Loucy (cell line): ENCODE measurements at regions not wholly inside any gene's neighbourhood (a gene's known extent, or its start where the extent isn't known, plus 50 kb on each side); places are given as distances from the start of the nearest gene placed in this dataset.

Experiments used
- H2AFZ ChIP-seq: fragments of 200-600 bp; sonication (generic); 2 replicates; pipeline ENCODE4 v1.6.0; 2016; ENCODE audit warnings: antibody characterized with exemption, mild to moderate bottlenecking, low read length, moderate library complexity
- H3F3A ChIP-seq: fragments of 200-600 bp; 2 replicates; pipeline ENCODE4 v1.6.0; 2016; ENCODE audit warnings: antibody characterized with exemption, low read depth, mild to moderate bottlenecking
- H3K27me3 ChIP-seq: fragments of 200-600 bp; sonication (generic); 2 replicates; pipeline ENCODE4 v1.6.1; 2014; ENCODE audit warnings: low read length, mild to moderate bottlenecking; ENCODE audit not compliant: insufficient read depth, poor library complexity, severe bottlenecking
- H3K36me3 ChIP-seq: fragments of 200-600 bp; sonication (generic); 2 replicates; pipeline ENCODE4 v1.6.1; 2016; ENCODE audit warnings: low read length; ENCODE audit not compliant: insufficient read depth
- H3K4me1 ChIP-seq: fragments of 200-600 bp; sonication (generic); 2 replicates; pipeline ENCODE4 v1.5.1; 2014; ENCODE audit warnings: low read length, mild to moderate bottlenecking; ENCODE audit not compliant: insufficient read depth, poor library complexity, severe bottlenecking
- H3K4me2 ChIP-seq: fragments of 200-600 bp; sonication (generic); 2 replicates; pipeline ENCODE4 v1.6.0; 2014; ENCODE audit warnings: antibody characterized with exemption, low read length, low read depth, mild to moderate bottlenecking; ENCODE audit not compliant: poor library complexity, severe bottlenecking
- H3K4me3 ChIP-seq: fragments of 200-600 bp; sonication (generic); 2 replicates; pipeline ENCODE4 v1.5.1; 2014; ENCODE audit warnings: low read length, mild to moderate bottlenecking, mixed read lengths; ENCODE audit not compliant: poor library complexity, severe bottlenecking
- H3K79me2 ChIP-seq: fragments of 200-600 bp; sonication (generic); 2 replicates; pipeline ENCODE4 v1.6.1; 2014; ENCODE audit warnings: low read length; ENCODE audit not compliant: insufficient read depth
- H3K9ac ChIP-seq: fragments of 200-600 bp; sonication (generic); 2 replicates; pipeline ENCODE4 v1.6.0; 2014; ENCODE audit warnings: mild to moderate bottlenecking, low read depth, low read length, moderate library complexity; ENCODE audit not compliant: poor library complexity, severe bottlenecking
- H3K9me2 ChIP-seq: fragments of 200-600 bp; sonication (generic); replicated peaks from 2 replicates; pipeline ENCODE4 v1.6.1; 2016; ENCODE audit warnings: low read depth, low read length, mixed read lengths
- H3K9me3 ChIP-seq: fragments of 200-600 bp; sonication (generic); 2 replicates; pipeline ENCODE4 v1.6.1; 2014; ENCODE audit warnings: mild to moderate bottlenecking, antibody characterized with exemption, low read length, low read depth; ENCODE audit not compliant: insufficient read depth
- H4K20me1 ChIP-seq: fragments of 200-600 bp; sonication (generic); 2 replicates; pipeline ENCODE4 v1.6.0; 2014; ENCODE audit warnings: antibody characterized with exemption, low read length, mild to moderate bottlenecking; ENCODE audit not compliant: insufficient read depth, poor library complexity, severe bottlenecking
- CTCF ChIP-seq: fragments of 200-600 bp; sonication (generic); conservative IDR thresholded peaks from 2 replicates; pipeline ENCODE4 v1.5.1; 2014; ENCODE audit warnings: mild to moderate bottlenecking, antibody characterized with exemption, low read length
- EZH2phosphoT487 ChIP-seq: fragments of 200-600 bp; IDR thresholded peaks from 2 replicates; pipeline ENCODE4 v1.6.1; 2018; ENCODE audit warnings: antibody characterized with exemption, mild to moderate bottlenecking, moderate library complexity, borderline replicate concordance

DNA sequence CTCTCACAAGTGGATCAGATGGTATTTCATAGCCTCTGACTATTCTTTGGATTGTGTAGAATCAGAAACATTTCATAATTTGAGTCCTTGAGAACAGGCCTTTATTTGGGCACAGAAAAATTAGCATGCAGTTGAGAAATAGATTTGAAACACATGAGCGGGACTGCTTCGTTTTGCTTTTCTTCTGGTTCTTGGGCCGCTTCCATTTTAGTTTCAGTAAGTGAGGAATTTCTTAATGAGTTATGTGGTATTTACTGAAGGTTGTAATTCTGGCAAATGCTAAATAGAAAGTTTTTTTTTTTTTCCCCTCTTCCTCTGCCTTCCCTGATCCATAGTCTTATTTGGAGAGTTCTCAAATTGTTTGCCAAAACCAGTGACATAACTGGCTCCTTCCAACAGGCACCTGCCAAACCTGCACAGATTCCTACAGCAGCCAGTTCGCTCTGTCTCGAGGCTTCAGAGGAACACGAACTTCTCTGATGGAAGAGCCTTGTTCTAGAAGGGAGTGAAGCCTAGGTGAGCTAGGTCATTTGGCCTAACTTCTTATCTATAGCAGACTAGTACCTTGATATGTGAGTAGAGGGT is 71.2 kb upstream of the SLC28A3 start:
- no peaks in the 10 kb centered on the region for H3F3A ChIP-seq
- H4K20me1 ChIP-seq, result no peaks in the 10 kb centered on the region
- H3K9me2 ChIP-seq, result no peaks in the 10 kb centered on the region
- H3K9ac ChIP-seq, result no peak overlapping the region
- H3K27me3 ChIP-seq, result no peaks in the 10 kb centered on the region
- no peaks in the 10 kb centered on the region for H3K4me1 ChIP-seq
- H3K4me3 ChIP-seq, result no peak overlapping the region
- H3K4me2 ChIP-seq, result no peak overlapping the region
- H2AFZ ChIP-seq, result no peak overlapping the region
- H3K79me2 ChIP-seq, result no peaks in the 10 kb centered on the region
- TF ChIP-seq CTCF, result no peak
- TF ChIP-seq EZH2phosphoT487, result no peak
- no peaks in the 10 kb centered on the region for H3K36me3 ChIP-seq
- H3K9me3 ChIP-seq, result no peaks in the 10 kb centered on the region

GRCh38 chr9:84412654-84413053 is 72.1 kb upstream of the SLC28A3 start:
- no peaks in the 10 kb centered on the region for H3K27me3 ChIP-seq
- TF ChIP-seq CTCF, result no peak
- TF ChIP-seq EZH2phosphoT487, result no peak
- H3K9me3 ChIP-seq, result no peaks in the 10 kb centered on the region
- no peaks in the 10 kb centered on the region for H3K4me1 ChIP-seq
- no peaks in the 10 kb centered on the region for H3K9me2 ChIP-seq
- H3K9ac ChIP-seq, result no peak overlapping the region
- H3K79me2 ChIP-seq, result no peaks in the 10 kb centered on the region
- H3F3A ChIP-seq, result no peaks in the 10 kb centered on the region
- no peak overlapping the region for H3K4me2 ChIP-seq
- no peaks in the 10 kb centered on the region for H4K20me1 ChIP-seq
- H2AFZ ChIP-seq, result no peak overlapping the region
- H3K36me3 ChIP-seq, result no peaks in the 10 kb centered on the region
- no peak overlapping the region for H3K4me3 ChIP-seq

GRCh38 chr9:84413301-84413700 is 72.7 kb upstream of the SLC28A3 start:
- Histone ChIP-seq H3K9ac (no peak overlapping the region), H3K4me3 (no peak overlapping the region), H3K27me3 (no peaks in the 10 kb centered on the region), H3K9me3 (no peaks in the 10 kb centered on the region), H3F3A (no peaks in the 10 kb centered on the region), H2AFZ (no peak overlapping the region), H3K4me1 (no peaks in the 10 kb centered on the region), H3K36me3 (no peaks in the 10 kb centered on the region), H3K79me2 (no peaks in the 10 kb centered on the region), H3K4me2 (no peak overlapping the region), H3K9me2 (no peaks in the 10 kb centered on the region), H4K20me1 (no peaks in the 10 kb centered on the region)
- TF ChIP-seq CTCF, result no peak
- TF ChIP-seq EZH2phosphoT487, result no peak
